Heart right ventricle (tissue), 16 donors: ENCODE measurements at regions not wholly inside any gene's neighbourhood (a gene's known extent, or its start where the extent isn't known, plus 50 kb on each side); places are given as distances from the start of the nearest gene placed in this dataset.

ENCODE experiments used
- ATAC-seq, 8 donors: fragments of 200-7000 bp; cut with Tn5 transposase; one replicate each; pipeline ENCODE4 v1.9.1; 2020; ENCODE audit warnings: mild to moderate bottlenecking in 8 of 8, moderate library complexity in 8 of 8, moderate number of reproducible peaks in 1 of 8
- DNase-seq, 2 donors: peaks; one replicate each; pipeline ENCODE4 v3.0.0-alpha.2; 2020
- H3K27ac ChIP-seq, 10 donors: fragments of 200-600 bp; sonication (generic) in 2 of 10; one replicate each; pipeline versions ENCODE4 v1.5.0 to v1.8.0; 2020 to 2022; ENCODE audit warnings: mild to moderate bottlenecking in 3 of 10
- H3K27me3 ChIP-seq, 7 donors: fragments of 200-600 bp; one replicate each; pipeline ENCODE4 v1.8.0; 2021 to 2022; ENCODE audit warnings: mild to moderate bottlenecking in 2 of 7
- H3K36me3 ChIP-seq, 9 donors: fragments of 200-600 bp; sonication (generic) in 1 of 9; one replicate each; pipeline versions ENCODE4 v1.5.0 to v1.8.0; 2020 to 2022; ENCODE audit warnings: mild to moderate bottlenecking in 2 of 9
- H3K4me1 ChIP-seq, 9 donors: fragments of 200-600 bp; sonication (generic) in 1 of 9; one replicate each; pipeline versions ENCODE4 v1.5.0 to v1.8.0; 2020 to 2022; ENCODE audit warnings: mild to moderate bottlenecking in 4 of 9
- H3K4me3 ChIP-seq, 10 donors: fragments of 200-600 bp; sonication (generic) in 2 of 10; one replicate each; pipeline versions ENCODE4 v1.5.0 to v1.8.0; 2020 to 2022; ENCODE audit warnings: mild to moderate bottlenecking in 7 of 10, moderate library complexity in 2 of 10
- H3K9me3 ChIP-seq, 11 donors: fragments of 200-600 bp in 10 of 11; sonication (generic) in 2 of 11; one replicate each; pipeline versions ENCODE4 v1.5.0 to v1.8.0; 2013 to 2022; ENCODE audit warnings: mild to moderate bottlenecking in 2 of 11, control low read depth in 1 of 11, moderate library complexity in 1 of 11
- WGBS, 2 donors: extraction: QIAGEN DNeasy Blood & Tissue Kit; methylation state at CpG; one replicate each; pipeline ENCODE4 v1.1.7; 2013; ENCODE audit warnings: inconsistent platforms in 1 of 2; 5-methylcytosine and 5-hydroxymethylcytosine counted together
- intact Hi-C, 10 donors: fragments of 100-400 bp; cut with DNase I; formaldehyde crosslinking; loops; one replicate each; pipeline versions ENCODE4 v1.11.1 to v1.14.2; 2022
- TF ChIP-seq, protein P1 (sequence below), 9 donors: fragments of 200-600 bp; sonication (generic) in 2 of 9; IDR thresholded peaks; one replicate each; pipeline versions ENCODE4 v1.5.0 to v1.8.0; 2021 to 2022; ENCODE audit warnings: antibody characterized with exemption in 9 of 9, mild to moderate bottlenecking in 5 of 9, moderate library complexity in 1 of 9
- donor health status: Arrhythmogenic right ventricular cardiomyopathy.
- donor health status: ischemic (EF 13 %, LVEDD 7.1; RV severe dilation, severe dysfunction).
- donor health status: healthy with polysubstance abuse.
- donor health status: DM: no; HTN: yes; CAD: no.
- donor health status: DM: no; HTN: no; CAD: no.
- donor health status: ischemic (EF 25% LVEDD 6.9; RV normal size, moderate dysfunction).
- donor health status: ischemic (EF 25% LVEDD 5.7; RV mildly dilated, moderate dysfunction).
- donor health status: healthy.
- donor health status: DM: yes; HTN: yes; CAD: no.
- donor health status: Ischemic cardiomyopathy.
- donor health status: ischemic (EF 35%, LVEDD 5.7; RV mildly dilated, moderate dysfunction).
- donor health status: nonischemic (EF 11% LVEDD 7.7; RV severe dilation, severe dysfunction).
- donor health status: DM: yes; HTN: yes; CAD: no.
- donor health status: PGD.
- donor health status: ischemic (EF 29% LVEDD 5.4; RV normal size, mild dysfunction).
- donor health status: nonischemic (EF 23%, LVEDD 6.1; RV moderate dilation, normal function).

DNA sequence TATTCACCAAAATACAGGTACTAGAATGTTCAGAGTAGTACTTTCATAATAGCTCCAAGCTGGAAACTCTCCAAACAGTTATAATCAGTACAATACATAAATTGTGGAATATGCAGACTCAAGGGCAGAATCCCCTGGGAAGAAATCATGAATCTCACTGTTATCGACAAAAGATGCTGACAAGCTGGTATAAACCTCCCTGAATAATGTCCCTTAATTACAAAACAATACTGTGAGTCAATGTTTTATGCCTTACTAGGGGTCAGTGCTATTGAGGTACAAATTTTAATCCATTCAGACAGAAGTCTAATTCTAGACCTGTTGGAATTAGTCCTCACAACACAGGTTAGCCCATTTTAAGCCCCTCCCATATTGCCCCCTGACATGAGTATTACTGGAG is 532.3 kb downstream of the DTWD2 start:
- Histone ChIP-seq H3K27me3 (no peaks in the 10 kb centered on the region), H3K9me3 (peaks cover 0 to 6% (median 0%) of the 10 kb centered on the region in 11 donors), H3K27ac (no peak overlapping the region), H3K36me3 (no peaks in the 10 kb centered on the region), H3K4me3 (no peak overlapping the region), H3K4me1 (no peaks in the 10 kb centered on the region)
- intact Hi-C loops, result no loop called here
- TF ChIP-seq, protein P1, sequence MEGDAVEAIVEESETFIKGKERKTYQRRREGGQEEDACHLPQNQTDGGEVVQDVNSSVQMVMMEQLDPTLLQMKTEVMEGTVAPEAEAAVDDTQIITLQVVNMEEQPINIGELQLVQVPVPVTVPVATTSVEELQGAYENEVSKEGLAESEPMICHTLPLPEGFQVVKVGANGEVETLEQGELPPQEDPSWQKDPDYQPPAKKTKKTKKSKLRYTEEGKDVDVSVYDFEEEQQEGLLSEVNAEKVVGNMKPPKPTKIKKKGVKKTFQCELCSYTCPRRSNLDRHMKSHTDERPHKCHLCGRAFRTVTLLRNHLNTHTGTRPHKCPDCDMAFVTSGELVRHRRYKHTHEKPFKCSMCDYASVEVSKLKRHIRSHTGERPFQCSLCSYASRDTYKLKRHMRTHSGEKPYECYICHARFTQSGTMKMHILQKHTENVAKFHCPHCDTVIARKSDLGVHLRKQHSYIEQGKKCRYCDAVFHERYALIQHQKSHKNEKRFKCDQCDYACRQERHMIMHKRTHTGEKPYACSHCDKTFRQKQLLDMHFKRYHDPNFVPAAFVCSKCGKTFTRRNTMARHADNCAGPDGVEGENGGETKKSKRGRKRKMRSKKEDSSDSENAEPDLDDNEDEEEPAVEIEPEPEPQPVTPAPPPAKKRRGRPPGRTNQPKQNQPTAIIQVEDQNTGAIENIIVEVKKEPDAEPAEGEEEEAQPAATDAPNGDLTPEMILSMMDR (IDR thresholded peaks at IDR 0.05), result no peak
- ATAC-seq, result no peak
- DNase-seq, result no peak
- 79 to 83% methylated on average over 1 of the region's 1 CpG for WGBS, 2 donors

DNA sequence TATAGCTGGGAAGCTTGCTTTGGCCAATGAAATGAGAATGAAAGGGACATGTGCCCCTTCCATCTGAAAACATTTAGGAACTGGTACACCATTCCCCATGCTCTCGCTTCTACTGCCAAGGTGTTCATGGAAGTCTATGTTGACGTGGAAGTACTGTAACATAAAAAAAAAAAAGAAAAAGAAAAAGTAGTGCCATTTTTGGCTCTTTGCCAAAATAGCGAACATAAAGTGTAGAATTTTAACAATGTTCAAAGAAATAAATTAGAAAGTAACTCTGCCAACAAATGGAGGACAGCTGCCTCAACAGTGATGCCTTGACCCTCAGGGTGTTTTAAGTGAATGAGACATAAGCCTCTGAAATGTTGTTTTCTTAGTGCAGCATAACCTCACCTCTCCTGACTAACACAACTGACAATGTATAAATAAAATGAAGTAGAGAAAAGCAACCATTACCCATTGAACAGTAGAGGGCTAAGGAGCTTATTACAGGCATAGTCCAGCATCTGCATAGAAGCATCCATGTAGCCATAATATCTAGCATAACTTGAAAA is 536.6 kb downstream of the DTWD2 start:
- Histone ChIP-seq H3K27me3 (no peaks in the 10 kb centered on the region), H3K9me3 (peaks cover 0 to 6% (median 0%) of the 10 kb centered on the region in 11 donors), H3K36me3 (no peaks in the 10 kb centered on the region), H3K4me1 (no peaks in the 10 kb centered on the region), H3K27ac (no peak overlapping the region), H3K4me3 (no peak overlapping the region)
- DNase-seq (no peak), ATAC-seq (no peak)
- 84 to 85% methylated on average over 3 of the region's 3 CpGs for WGBS, 2 donors
- intact Hi-C loops, result no loop called here
- TF ChIP-seq, protein P1 (IDR thresholded peaks at IDR 0.05), result no peak

DNA sequence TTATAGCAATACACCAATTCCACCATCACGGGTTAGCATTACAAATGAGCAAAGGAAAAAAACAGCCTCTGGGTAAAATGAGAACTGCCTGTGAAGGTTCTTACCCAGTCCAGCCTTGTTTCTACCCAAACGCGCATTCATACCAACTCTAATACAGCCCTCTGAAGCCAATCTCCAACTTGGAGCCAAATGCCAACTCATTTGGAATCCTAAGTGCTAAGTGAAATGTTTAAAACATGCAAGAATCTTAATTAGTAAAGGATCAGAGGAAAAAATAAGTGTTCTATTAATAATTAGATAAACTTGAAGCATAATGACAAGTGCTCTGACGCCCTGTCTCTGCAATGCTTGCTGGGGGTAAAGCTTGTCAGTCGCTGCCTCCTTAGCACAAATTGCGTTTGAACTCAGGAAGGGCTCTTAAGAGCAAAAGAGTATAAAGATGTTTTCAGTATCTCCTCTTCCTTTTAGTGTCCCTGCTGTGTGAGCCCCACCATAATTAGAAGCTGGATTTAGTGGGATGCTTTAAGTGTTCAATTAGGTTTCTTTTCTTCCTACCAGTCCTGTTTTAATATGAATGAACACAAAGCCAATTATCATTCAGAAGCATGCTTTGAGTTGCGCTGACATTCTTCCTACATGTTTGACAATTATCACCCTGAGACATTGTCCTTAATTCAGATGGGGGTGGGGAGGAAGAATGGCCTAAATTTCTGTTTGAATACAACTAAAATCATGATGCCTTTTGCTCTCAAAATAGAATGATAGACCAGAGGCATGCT is 537.6 kb downstream of the DTWD2 start:
- intact Hi-C loops, result no loop called here

DNA sequence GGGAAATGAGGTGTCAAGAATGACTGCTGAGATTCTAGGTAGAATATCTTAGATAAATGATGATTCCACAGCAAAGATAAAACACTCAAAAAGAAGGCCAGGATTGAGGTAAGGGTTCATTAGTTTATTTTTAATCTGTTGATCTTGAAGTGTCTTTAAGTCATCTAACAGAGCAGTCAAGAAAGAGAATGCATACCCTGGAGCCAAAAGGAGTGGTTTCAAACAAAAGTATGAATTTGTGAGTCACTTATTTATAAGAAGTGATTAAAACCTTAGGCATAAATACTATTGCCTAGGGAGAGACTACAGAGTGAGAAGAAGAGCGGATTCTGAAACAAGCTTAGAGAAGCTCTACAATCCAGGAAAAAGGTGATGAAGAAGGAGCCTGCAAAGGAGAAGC is 541.0 kb downstream of the DTWD2 start:
- ATAC-seq, result no peak
- Histone ChIP-seq H3K36me3 (no peaks in the 10 kb centered on the region), H3K27me3 (no peaks in the 10 kb centered on the region), H3K4me1 (peaks cover 0 to 7% (median 0%) of the 10 kb centered on the region in 9 donors), H3K4me3 (no peak overlapping the region), H3K9me3 (peaks cover 0 to 6% (median 0%) of the 10 kb centered on the region in 11 donors), H3K27ac (no peak overlapping the region)
- no peak for DNase-seq
- TF ChIP-seq, protein P1 (IDR thresholded peaks at IDR 0.05), result no peak
- intact Hi-C loops, result no loop called here
- WGBS, 2 donors, result 96 to 97% methylated on average over 1 of the region's 1 CpG

More for the DNA sequence above, 537.6 kb downstream of the DTWD2 start:
- H3K36me3 ChIP-seq, result no peaks in the 10 kb centered on the region
- peaks cover 0 to 7% (median 0%) of the 10 kb centered on the region in 9 donors for H3K4me1 ChIP-seq
- no peak overlapping the region for H3K27ac ChIP-seq
- 86 to 90% methylated on average over 7 of the region's 7 CpGs for WGBS, 2 donors
- no peak for ATAC-seq
- no peak for DNase-seq
- H3K27me3 ChIP-seq, result no peaks in the 10 kb centered on the region
- peaks cover 0 to 6% (median 0%) of the 10 kb centered on the region in 11 donors for H3K9me3 ChIP-seq
- TF ChIP-seq, protein P1 (IDR thresholded peaks at IDR 0.05), result no peak
- H3K4me3 ChIP-seq, result no peak overlapping the region
